ENCODE measurements at regions not wholly inside any gene's neighbourhood (a gene's known extent, or its start where the extent isn't known, plus 50 kb on each side); places are given as distances from the start of the nearest gene placed in this dataset.

GRCh38 chr3:14318646-14319045, 83.8 kb upstream of the SLC6A6 start:
- Histone ChIP-seq H4K8ac (ENCODE audit: low read length) (no peak overlapping the region), H2BK5ac (ENCODE audit: low read depth, low read length, poor library complexity, severe bottlenecking) (no peak overlapping the region), H2BK15ac (ENCODE audit: low read depth, poor library complexity, severe bottlenecking) (no peak overlapping the region), H2BK120ac (ENCODE audit: low read depth, low read length) (no peak overlapping the region), H3K36me3 (ENCODE audit: control insufficient read depth in 1 of 2, insufficient read depth in 2 of 2, low read depth in 1 of 2, low read length in 2 of 2) (no peaks in the 10 kb centered on the region), H2AFZ (ENCODE audit: low read depth, low read length) (no peak overlapping the region), H3K27me3 (ENCODE audit: control insufficient read depth in 1 of 2, insufficient read depth in 1 of 2, low read length in 2 of 2) (peaks cover 0 to 52% of the 10 kb centered on the region in 2 experiments), H3K9ac (ENCODE audit: low read length) (no peak overlapping the region), H3K23ac (ENCODE audit: low read length in 2 of 2) (no peak overlapping the region), H3K9me3 (ENCODE audit: control insufficient read depth, low read length) (peaks cover 7% of the 10 kb centered on the region), H3K4me2 (ENCODE audit: low read length, poor library complexity, severe bottlenecking) (no peak overlapping the region), H3K4me1 (ENCODE audit: control insufficient read depth, insufficient read depth, low read depth, low read length) (no peaks in the 10 kb centered on the region), H2AK5ac (ENCODE audit: low read length, severe bottlenecking) (no peak overlapping the region), H3K18ac (ENCODE audit: low read depth in 1 of 2, low read length in 2 of 2) (no peak overlapping the region), H2BK12ac (ENCODE audit: low read length in 2 of 2) (no peak overlapping the region), H3K27ac (ENCODE audit: low read length, poor library complexity, severe bottlenecking) (no peak overlapping the region), H4K91ac (ENCODE audit: low read length) (no peak overlapping the region), H3K4me3 (ENCODE audit: insufficient read depth in 1 of 2, low read depth in 1 of 2, low read length in 2 of 2) (no peak overlapping the region), H3K14ac (ENCODE audit: low read length in 2 of 2) (no peak overlapping the region), H3K4ac (ENCODE audit: low read depth in 1 of 2, low read length in 2 of 2) (no peak overlapping the region), H3K79me1 (replicated peaks; ENCODE audit: low read length, poor library complexity, severe bottlenecking) (no peaks in the 10 kb centered on the region)
- DNase-seq = no peak
- 90% methylated on average over 2 of the region's 3 CpGs for WGBS

- Histone ChIP-seq H3K4ac (ENCODE audit: low read depth in 1 of 2, low read length in 2 of 2) (peak overlapping the region; percentile 67 to 73), H3K18ac (ENCODE audit: low read depth in 1 of 2, low read length in 2 of 2) (peak overlapping the region; percentile 41 to 49), H3K4me3 (ENCODE audit: insufficient read depth in 1 of 2, low read depth in 1 of 2, low read length in 2 of 2) (no peak overlapping the region), H3K4me1 (ENCODE audit: control insufficient read depth, insufficient read depth, low read depth, low read length) (peaks cover 4% of the 10 kb centered on the region), H2BK120ac (ENCODE audit: low read depth, low read length) (no peak overlapping the region), H3K9ac (ENCODE audit: low read length) (no peak overlapping the region), H2AK5ac (ENCODE audit: low read length, severe bottlenecking) (peak overlapping the region; percentile 49), H3K14ac (ENCODE audit: low read length in 2 of 2) (no peak overlapping the region), H3K36me3 (ENCODE audit: control insufficient read depth in 1 of 2, insufficient read depth in 2 of 2, low read depth in 1 of 2, low read length in 2 of 2) (no peaks in the 10 kb centered on the region), H3K27ac (ENCODE audit: low read length, poor library complexity, severe bottlenecking) (no peak overlapping the region), H3K23ac (ENCODE audit: low read length in 2 of 2) (no peak overlapping the region), H4K91ac (ENCODE audit: low read length) (peak overlapping the region; percentile 19), H3K27me3 (ENCODE audit: control insufficient read depth in 1 of 2, insufficient read depth in 1 of 2, low read length in 2 of 2) (peaks cover 0 to 43% of the 10 kb centered on the region in 2 experiments), H3K4me2 (ENCODE audit: low read length, poor library complexity, severe bottlenecking) (no peak overlapping the region), H2BK12ac (ENCODE audit: low read length in 2 of 2) (peak overlapping the region in 1 of 2 experiments; percentile 35), H4K8ac (ENCODE audit: low read length) (peak overlapping the region; percentile 99), H2AFZ (ENCODE audit: low read depth, low read length) (peak overlapping the region; percentile 55), H3K79me1 (replicated peaks; ENCODE audit: low read length, poor library complexity, severe bottlenecking) (no peaks in the 10 kb centered on the region), H2BK5ac (ENCODE audit: low read depth, low read length, poor library complexity, severe bottlenecking) (no peak overlapping the region), H2BK15ac (ENCODE audit: low read depth, poor library complexity, severe bottlenecking) (no peak overlapping the region), H3K9me3 (ENCODE audit: control insufficient read depth, low read length) (peaks cover 7% of the 10 kb centered on the region)
- 49% methylated on average over 3 of the region's 3 CpGs for WGBS
- peak; percentile 87 for DNase-seq
Observed at GRCh38 chr3:14319654-14320182, 82.7 kb upstream of the SLC6A6 start.

GRCh38 chr3:14320219-14320618, 82.2 kb upstream of the SLC6A6 start:
- Histone ChIP-seq H2BK12ac (ENCODE audit: low read length in 2 of 2) (no peak overlapping the region), H3K4ac (ENCODE audit: low read depth in 1 of 2, low read length in 2 of 2) (no peak overlapping the region), H3K27me3 (ENCODE audit: control insufficient read depth in 1 of 2, insufficient read depth in 1 of 2, low read length in 2 of 2) (peaks cover 0 to 39% of the 10 kb centered on the region in 2 experiments), H3K4me2 (ENCODE audit: low read length, poor library complexity, severe bottlenecking) (no peak overlapping the region), H2AK5ac (ENCODE audit: low read length, severe bottlenecking) (no peak overlapping the region), H3K27ac (ENCODE audit: low read length, poor library complexity, severe bottlenecking) (no peak overlapping the region), H3K9ac (ENCODE audit: low read length) (no peak overlapping the region), H2AFZ (ENCODE audit: low read depth, low read length) (no peak overlapping the region), H2BK5ac (ENCODE audit: low read depth, low read length, poor library complexity, severe bottlenecking) (no peak overlapping the region), H4K91ac (ENCODE audit: low read length) (peak overlapping the region; percentile 2), H3K14ac (ENCODE audit: low read length in 2 of 2) (no peak overlapping the region), H3K4me1 (ENCODE audit: control insufficient read depth, insufficient read depth, low read depth, low read length) (peaks cover 4% of the 10 kb centered on the region), H2BK15ac (ENCODE audit: low read depth, poor library complexity, severe bottlenecking) (no peak overlapping the region), H3K18ac (ENCODE audit: low read depth in 1 of 2, low read length in 2 of 2) (no peak overlapping the region), H3K9me3 (ENCODE audit: control insufficient read depth, low read length) (peaks cover 7% of the 10 kb centered on the region), H3K79me1 (replicated peaks; ENCODE audit: low read length, poor library complexity, severe bottlenecking) (no peaks in the 10 kb centered on the region), H4K8ac (ENCODE audit: low read length) (peak overlapping the region; percentile 99), H3K23ac (ENCODE audit: low read length in 2 of 2) (no peak overlapping the region), H2BK120ac (ENCODE audit: low read depth, low read length) (no peak overlapping the region), H3K4me3 (ENCODE audit: insufficient read depth in 1 of 2, low read depth in 1 of 2, low read length in 2 of 2) (no peak overlapping the region), H3K36me3 (ENCODE audit: control insufficient read depth in 1 of 2, insufficient read depth in 2 of 2, low read depth in 1 of 2, low read length in 2 of 2) (no peaks in the 10 kb centered on the region)
- 92% methylated on average over 3 of the region's 3 CpGs for WGBS
- no peak for DNase-seq

GRCh38 chr3:14322001-14322400, 80.4 kb upstream of the SLC6A6 start:
- no peak overlapping the region for H3K27ac ChIP-seq (ENCODE audit: low read length, poor library complexity, severe bottlenecking)
- 84% methylated on average over 3 of the region's 3 CpGs for WGBS
- H2BK15ac ChIP-seq (ENCODE audit: low read depth, poor library complexity, severe bottlenecking) = no peak overlapping the region
- no peak overlapping the region for H4K91ac ChIP-seq (ENCODE audit: low read length)
- no peak overlapping the region for H3K9ac ChIP-seq (ENCODE audit: low read length)
- H2BK5ac ChIP-seq (ENCODE audit: low read depth, low read length, poor library complexity, severe bottlenecking) = no peak overlapping the region
- H3K4me1 ChIP-seq (ENCODE audit: control insufficient read depth, insufficient read depth, low read depth, low read length) = peaks cover 4% of the 10 kb centered on the region
- no peak overlapping the region for H2BK120ac ChIP-seq (ENCODE audit: low read depth, low read length)
- peaks cover 7% of the 10 kb centered on the region for H3K9me3 ChIP-seq (ENCODE audit: control insufficient read depth, low read length)
- H3K79me1 ChIP-seq (replicated peaks; ENCODE audit: low read length, poor library complexity, severe bottlenecking) = no peaks in the 10 kb centered on the region
- no peaks in the 10 kb centered on the region for H3K36me3 ChIP-seq (ENCODE audit: control insufficient read depth in 1 of 2, insufficient read depth in 2 of 2, low read depth in 1 of 2, low read length in 2 of 2)
- H3K27me3 ChIP-seq (ENCODE audit: control insufficient read depth in 1 of 2, insufficient read depth in 1 of 2, low read length in 2 of 2) = peaks cover 0 to 23% of the 10 kb centered on the region in 2 experiments
- no peak overlapping the region for H3K4ac ChIP-seq (ENCODE audit: low read depth in 1 of 2, low read length in 2 of 2)
- no peak overlapping the region for H2AFZ ChIP-seq (ENCODE audit: low read depth, low read length)
- no peak for DNase-seq
- no peak overlapping the region for H3K4me3 ChIP-seq (ENCODE audit: insufficient read depth in 1 of 2, low read depth in 1 of 2, low read length in 2 of 2)
- H3K14ac ChIP-seq (ENCODE audit: low read length in 2 of 2) = no peak overlapping the region
- H3K4me2 ChIP-seq (ENCODE audit: low read length, poor library complexity, severe bottlenecking) = no peak overlapping the region
- H2BK12ac ChIP-seq (ENCODE audit: low read length in 2 of 2) = no peak overlapping the region
- no peak overlapping the region for H4K8ac ChIP-seq (ENCODE audit: low read length)
- H3K23ac ChIP-seq (ENCODE audit: low read length in 2 of 2) = no peak overlapping the region
- no peak overlapping the region for H3K18ac ChIP-seq (ENCODE audit: low read depth in 1 of 2, low read length in 2 of 2)
- H2AK5ac ChIP-seq (ENCODE audit: low read length, severe bottlenecking) = no peak overlapping the region

Measured in mesenchymal stem cell (in vitro differentiated cells and primary cell).